Left lobe of liver (tissue), 2 donors: ENCODE measurements at regions not wholly inside any gene's neighbourhood (a gene's known extent, or its start where the extent isn't known, plus 50 kb on each side); places are given as distances from the start of the nearest gene placed in this dataset.

Experiments
- ATAC-seq: fragments of 200-7000 bp; cut with Tn5 transposase; one replicate; pipeline ENCODE4 v1.9.1; 2020; ENCODE audit warnings: mild to moderate bottlenecking, moderate library complexity
- DNase-seq: peaks from one replicate; pipeline ENCODE4 v3.0.0-alpha.2; 2020; ENCODE audit warnings: low spot score
- donor health status: DM: no; HTN: no; CAD: no; lungs with moderate emphysema.
- donor health status: DM: no; HTN: yes; CAD: no.

GRCh38 chr3:72254483-72254882 is 469.5 kb upstream of the PROK2 start:
- ATAC-seq (no peak), DNase-seq (no peak)

GRCh38 chr3:72250725-72251124 is 465.8 kb upstream of the PROK2 start:
- no peak for DNase-seq
- no peak for ATAC-seq

DNA sequence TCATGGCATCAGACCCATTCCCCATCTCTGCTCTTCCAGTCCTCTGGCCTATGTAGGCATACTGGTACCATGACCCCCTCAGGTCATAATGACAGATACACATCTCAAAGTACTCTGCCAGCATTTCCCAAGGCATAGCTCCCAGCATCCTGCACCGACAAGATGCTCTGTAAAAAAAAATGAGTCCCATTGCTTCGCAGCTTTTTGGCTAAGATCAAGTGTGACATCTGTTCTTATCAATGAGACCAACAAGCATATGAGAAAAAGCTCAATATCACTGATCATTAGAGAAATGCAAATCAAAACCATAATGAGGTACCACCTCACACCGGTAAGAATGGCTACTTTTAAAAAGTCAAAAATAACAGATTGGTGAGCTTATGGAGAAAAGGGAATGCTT is 463.9 kb upstream of the PROK2 start:
- no peak for DNase-seq
- ATAC-seq: no peak

DNA sequence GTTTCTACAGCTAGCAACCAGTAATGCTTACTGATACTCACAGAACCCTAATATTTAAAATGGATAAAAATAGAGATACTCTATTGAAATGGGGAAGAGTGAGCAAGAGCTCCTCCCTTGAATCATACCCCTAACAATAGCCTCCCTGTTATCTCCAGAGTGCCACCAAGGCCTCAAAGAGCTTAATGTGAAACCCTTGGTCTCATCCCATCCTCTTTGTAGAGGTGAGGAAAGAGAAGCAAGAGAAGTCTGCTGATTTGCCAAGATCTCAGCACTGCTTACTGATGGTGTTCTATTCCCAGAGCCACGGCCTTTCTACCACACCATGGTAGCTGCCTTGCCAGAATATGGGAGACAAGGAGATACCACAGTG is 463.4 kb upstream of the PROK2 start:
- DNase-seq (no peak), ATAC-seq (no peak)

GRCh38 chr3:72247645-72248388 is 462.9 kb upstream of the PROK2 start:
- no peak for ATAC-seq
- no peak for DNase-seq

DNA sequence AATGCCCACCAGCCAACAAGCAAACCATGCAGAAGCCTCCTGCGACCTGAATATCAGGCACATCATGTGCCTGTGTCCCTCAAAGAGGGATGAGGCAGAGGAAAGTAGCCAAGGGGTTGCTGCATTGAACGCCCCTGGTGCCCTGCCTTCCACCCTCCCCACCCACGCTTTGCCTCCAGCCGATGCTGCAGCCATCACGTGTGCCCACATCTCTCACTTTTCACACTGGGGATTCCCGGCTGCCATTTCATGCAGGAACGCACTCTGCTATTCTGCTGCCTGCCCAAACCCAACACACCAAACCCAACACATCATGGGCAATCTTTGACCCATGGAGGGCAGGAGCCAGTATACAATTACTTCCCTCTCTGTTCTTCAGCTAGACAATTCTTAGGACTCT is 462.2 kb upstream of the PROK2 start:
- DNase-seq (no peak), ATAC-seq (no peak)

DNA sequence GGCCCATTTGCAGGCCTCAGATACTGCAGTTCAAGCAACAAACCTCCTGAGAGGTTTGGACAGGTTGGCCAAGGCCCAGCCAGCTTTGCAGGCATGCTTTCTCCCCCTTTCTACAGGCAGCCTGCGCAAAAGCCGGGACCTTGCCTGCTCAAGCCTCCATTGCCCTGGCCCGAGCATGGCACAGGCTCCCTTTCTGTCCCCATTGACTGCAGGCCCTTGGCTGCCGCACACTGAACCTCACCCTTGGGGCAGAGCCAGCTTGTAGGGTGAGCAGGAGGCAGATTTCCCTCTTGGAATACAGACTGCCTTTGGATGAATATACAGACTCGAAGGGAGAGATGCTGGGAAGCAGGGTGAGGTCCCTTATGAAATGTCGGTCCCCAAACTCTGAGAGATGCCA is 461.7 kb upstream of the PROK2 start:
- no peak for DNase-seq
- ATAC-seq: no peak

- DNase-seq: no peak
- peak; percentile 52 for ATAC-seq
Observed at GRCh38 chr3:72245183-72245811, 460.3 kb upstream of the PROK2 start.

GRCh38 chr3:72244396-72244795 is 459.4 kb upstream of the PROK2 start:
- DNase-seq: no peak
- ATAC-seq: no peak

GRCh38 chr3:72242326-72242725 is 457.4 kb upstream of the PROK2 start:
- no peak for ATAC-seq
- no peak for DNase-seq

- ATAC-seq (no peak), DNase-seq (no peak)
Observed at GRCh38 chr3:72241525-72241924, 456.6 kb upstream of the PROK2 start.

DNA sequence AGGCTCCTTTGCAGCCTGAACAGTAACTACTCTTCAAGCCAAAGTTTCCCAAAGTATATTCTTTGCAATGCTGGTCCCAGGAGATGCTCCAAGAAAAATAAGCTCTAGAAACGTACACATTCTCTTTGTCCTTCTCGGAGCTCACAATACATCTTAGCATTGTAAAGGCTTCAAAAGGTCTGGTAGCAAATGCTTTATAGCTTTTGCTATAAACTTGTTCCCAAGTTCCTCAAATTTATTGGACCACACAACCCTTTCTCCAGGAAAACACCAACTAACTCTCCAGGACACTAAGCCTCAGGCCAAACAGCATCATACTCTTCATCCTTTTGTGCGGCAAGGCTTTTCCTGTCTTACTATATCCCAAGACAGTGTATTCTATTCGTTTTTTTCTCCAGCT is 455.6 kb upstream of the PROK2 start:
- no peak for ATAC-seq
- no peak for DNase-seq

DNA sequence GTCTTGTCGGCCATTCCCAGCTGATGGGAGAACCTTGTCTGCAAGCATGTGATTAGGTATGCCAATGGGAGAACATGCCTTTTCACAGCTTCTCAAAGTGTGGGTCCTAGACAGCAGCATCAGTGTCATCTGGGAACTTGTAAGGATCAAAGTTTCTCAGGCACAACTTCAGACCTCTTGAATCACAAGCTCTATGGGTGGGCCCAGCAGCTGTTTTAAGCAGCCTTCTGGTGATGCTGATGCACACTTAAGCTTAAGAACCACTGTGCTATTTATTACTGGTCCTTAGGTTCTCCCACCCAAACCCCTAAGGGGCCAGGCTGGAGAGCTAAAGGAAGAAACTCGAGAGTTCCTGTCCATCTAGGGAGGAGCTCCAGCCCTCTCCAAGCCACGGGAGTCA is 453.9 kb upstream of the PROK2 start:
- ATAC-seq: no peak
- DNase-seq: no peak

GRCh38 chr3:72238010-72238691 is 453.2 kb upstream of the PROK2 start:
- no peak for DNase-seq
- no peak for ATAC-seq

GRCh38 chr3:72237679-72238009 is 452.7 kb upstream of the PROK2 start:
- DNase-seq (no peak), ATAC-seq (no peak)

DNA sequence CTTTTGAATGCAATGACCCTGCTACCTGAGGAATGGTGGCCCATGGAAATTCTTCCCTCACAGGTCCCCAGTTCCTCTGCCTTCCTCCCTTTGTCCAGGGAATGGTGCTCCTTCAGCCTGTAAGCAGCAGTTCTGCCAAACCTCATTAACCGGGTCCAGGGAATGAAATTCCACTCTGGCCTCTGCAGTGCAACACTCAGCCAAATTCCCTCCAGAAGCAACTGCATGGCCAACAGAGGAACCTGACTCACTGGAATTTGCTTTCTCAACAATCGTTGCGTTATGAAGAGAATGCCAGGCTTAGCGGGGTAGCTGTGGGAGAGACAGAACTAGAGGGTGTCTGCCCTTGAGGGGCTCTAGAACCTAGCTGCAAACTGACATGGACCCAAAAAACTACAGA is 449.4 kb upstream of the PROK2 start:
- peak; percentile 68 for ATAC-seq
- no peak for DNase-seq

GRCh38 chr3:72233571-72233970 is 448.6 kb upstream of the PROK2 start:
- no peak for DNase-seq
- ATAC-seq: no peak

GRCh38 chr3:72232777-72233176 is 447.8 kb upstream of the PROK2 start:
- no peak for ATAC-seq
- no peak for DNase-seq

DNA sequence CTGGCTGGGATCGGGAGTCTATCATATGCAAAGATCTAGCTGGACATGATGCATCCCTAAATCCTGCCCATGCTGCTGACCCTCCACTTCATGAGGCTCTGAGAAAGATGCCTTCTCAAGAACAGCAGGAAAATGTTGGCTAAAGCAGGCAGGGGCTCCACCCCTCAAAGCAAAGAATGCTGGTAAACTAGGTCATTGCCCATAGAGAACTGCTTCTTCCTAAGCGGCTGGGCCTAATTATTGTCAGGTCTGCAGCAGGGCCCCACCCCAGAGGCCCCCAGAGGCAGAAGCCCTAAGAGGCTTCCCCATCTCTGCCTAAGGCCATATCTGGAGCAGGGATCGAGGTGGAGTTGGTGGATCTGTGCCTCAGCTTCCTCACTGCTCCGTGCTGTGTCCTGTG is 447.4 kb upstream of the PROK2 start:
- no peak for ATAC-seq
- DNase-seq: no peak

DNA sequence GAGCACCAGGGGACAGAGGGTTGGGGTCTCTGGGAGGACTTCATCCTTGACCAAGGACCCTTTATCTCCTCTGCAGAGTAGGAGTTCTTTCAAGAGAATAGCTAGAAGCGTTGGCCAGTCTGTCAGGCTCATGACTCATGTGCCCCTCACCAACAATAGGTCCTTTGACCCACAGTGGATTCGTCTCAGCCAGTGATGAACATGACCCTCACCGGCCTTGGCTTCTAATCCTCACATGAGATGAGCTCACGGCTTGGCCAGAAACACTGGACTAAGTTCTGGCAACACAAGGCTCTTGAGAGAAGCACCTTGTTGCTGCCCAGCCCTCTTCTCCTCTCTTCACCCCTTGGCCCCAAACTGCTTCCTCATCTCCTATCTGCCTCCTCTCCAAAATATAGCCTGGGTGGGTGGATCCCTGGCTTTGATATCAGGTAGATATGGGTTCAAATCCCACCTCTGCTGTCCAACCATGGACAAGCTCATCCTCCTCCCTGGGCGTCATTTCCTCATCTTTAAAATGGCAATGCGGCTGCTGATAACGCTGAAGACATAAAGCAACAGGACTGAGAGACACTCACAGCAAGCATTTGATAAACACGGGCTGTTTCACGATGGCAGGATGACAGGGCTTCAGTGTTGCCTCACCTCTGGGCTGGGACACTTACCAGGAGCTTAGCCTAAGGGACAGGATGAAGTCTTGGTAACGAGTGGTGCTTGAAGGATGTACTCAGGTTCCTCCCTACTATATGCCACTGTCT is 446.7 kb upstream of the PROK2 start:
- DNase-seq (no peak), ATAC-seq (no peak)

DNA sequence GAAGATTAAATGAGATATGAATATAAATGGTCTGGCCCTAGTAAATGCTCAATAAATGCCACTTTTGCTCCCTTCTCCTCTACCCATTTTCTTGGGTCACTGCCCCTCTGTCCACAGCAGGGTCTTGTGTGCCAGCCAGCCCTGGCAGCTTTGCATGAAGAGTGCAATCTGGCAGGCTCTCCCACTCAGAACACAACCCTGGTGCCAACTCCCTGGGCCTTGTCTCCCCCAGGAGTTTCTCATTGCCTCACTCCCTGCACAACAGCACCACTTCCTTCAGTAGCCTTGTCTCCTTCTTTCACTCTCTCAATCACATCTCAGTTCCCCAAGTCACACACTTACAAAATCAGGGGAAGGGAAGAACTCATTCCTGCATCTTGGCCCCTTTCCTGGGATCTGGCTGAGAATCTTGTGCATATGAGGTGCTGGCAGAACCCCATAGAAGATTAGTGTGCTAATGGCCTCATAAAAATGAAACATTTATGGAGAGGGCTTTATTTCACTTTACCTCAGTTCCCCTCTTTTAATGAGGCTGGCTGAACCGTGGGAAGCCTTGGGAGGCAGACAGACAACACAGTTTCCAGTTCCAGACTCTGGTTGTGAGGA is 445.9 kb upstream of the PROK2 start:
- peak; percentile 47 for ATAC-seq
- DNase-seq: no peak
